Hematopoietic multipotent progenitor cell (in vitro differentiated cells): ENCODE measurements at regions not wholly inside any gene's neighbourhood (a gene's known extent, or its start where the extent isn't known, plus 50 kb on each side); places are given as distances from the start of the nearest gene placed in this dataset.

Experiments
- DNase-seq, 3 donors: peaks; one replicate each; pipeline ENCODE4 v3.0.0-alpha.2; 2011 to 2015; ENCODE audit warnings: low read depth in 2 of 3, low spot score in 2 of 3

DNA sequence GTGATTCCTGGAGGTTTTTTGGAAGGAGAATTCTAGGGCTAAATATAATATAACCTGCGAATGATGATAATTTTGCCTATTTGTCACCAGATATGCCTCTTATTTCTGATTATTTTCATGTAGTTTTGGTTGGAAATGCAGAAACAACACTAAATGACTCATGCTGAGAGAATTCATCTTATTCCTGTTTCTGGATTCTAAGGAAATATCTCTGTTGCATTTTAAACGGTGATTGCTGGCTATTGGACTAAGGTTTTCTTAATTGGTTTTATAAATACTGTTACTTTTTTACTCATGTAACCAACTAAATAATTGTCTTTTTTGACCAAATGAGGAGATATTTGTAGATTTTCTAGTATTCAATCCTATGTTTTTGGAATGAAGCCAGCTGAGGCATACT lies 204.9 kb upstream of the NPSR1 start:
- DNase-seq = no peak

DNA sequence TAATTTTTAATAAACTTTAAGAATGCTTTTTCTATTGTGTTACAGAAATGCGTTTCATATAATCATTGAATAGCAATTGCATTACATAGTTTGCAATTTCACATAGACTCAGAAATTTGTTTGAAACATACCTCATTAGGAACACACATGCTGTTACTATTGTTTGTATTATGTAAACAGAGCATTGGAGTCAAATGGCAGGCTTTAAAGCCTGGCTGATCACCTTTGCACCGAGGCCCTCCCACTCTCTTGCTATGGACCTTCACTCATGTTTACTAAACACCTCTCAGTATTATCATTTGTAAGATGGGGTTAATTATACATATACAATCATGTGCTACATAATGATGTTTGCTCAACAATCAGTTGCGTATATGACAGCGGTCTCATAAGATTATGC lies 203.6 kb upstream of the NPSR1 start:
- no peak for DNase-seq

DNA sequence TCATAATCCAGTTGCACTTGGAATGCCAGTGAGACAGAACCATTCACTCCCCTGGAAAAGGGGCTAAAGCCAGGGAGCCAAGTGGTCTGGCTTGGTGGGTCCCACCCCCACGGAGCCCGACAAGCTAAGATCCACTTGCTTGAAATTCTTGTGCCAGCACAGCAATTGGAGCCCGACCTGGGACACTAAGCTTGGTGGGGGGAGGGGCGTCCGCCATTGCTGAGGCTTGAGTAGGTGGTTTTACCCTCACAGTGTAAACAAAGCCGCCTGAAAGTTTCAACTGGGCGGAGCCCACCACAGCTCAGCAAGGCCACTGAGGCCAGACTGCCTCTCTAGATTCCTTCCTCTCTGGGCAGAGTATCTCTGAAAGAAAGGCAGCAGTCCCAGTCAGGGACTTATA lies 200.7 kb upstream of the NPSR1 start:
- no peak for DNase-seq

DNA sequence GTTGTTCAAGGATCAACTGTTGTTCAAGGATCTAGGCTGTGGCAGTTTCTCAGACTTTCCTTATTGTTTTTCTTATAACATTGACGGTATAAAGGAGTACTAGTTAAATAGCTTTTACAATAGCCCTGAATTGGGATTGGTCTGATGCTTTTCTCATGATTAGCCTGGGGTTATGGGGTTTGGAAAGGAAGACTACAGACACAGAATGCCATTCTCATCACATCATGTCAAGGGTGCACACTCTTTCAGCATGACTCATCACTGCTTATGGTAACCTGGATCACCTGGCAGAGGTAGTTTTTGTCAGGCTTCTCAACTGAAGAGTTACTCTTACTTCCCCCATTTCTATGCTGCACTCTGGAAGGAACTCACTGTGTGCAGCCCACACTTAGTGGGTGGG lies 194.2 kb upstream of the NPSR1 start:
- no peak for DNase-seq

DNA sequence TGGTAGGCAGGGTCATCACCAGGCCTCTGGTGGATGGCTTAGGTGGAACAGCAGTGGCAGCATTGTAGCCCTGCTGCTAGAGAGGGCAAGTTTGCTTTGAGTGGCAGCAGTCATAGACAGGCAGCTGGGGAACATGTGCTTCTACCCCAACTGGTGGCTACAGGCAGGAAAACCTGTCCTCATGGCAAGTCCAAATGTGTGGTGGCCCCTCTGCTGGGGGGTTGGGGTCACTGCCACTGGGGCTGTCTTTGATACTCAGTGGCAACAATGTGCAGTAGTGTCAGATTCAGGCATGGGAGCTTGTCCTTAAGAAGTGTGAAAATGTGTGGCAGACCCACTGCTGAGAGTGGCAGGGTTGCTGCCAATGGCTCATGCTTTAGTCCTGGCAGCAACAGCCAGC lies 186.2 kb upstream of the NPSR1 start:
- DNase-seq = no peak

DNA sequence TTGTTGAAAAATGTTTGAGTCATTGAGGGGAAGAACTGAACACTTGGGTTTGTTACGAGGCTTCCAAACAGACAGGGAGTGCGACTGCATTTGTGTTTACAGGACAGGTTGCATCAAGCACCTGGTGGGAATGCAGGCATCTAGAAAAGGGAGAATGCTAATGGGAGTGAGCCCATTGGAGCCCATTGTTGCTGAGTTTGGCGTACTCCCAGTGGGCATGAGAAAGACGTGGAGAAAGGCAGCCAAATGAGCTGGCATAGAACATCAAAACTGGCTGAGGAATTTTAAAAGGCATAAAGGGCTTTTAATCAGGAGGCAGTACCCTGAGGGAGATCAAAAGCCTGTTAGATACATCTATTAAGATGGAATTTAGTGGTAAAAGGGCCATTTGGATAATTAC lies 171.6 kb upstream of the NPSR1 start:
- no peak for DNase-seq

DNA sequence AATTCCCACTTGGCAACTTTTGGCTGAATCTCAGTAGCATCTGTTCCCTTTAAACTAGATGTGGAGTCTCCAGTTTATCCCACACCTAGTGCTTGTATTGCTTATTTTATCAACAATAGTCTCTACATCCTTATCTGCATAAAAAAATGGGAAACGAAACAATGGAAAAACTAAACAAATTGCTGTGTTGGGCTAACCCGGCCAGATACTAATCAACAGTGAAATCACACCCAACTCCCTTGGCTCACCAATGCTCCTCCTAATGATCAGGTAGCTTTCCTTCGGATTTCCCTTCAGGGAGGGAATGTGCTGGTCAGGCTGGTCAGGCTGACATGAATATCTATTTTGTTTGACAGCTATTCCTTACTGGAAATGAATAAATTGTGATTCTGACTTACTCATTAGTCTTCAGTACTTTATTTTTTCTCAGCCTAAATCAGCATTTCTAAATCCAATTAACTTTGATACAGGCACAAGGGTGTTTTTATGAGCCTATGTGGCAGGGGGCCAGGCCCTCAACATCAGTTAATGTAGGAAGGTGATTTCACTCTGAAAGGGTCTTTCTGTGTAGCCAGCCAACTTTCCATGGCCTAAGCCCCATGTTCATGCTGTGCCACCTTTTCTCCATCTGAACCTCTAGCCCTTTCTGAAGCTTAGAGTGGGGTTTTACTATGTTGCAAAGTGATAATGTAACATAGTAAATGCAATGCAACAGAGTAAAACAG lies 170.5 kb upstream of the NPSR1 start:
- DNase-seq = no peak

DNA sequence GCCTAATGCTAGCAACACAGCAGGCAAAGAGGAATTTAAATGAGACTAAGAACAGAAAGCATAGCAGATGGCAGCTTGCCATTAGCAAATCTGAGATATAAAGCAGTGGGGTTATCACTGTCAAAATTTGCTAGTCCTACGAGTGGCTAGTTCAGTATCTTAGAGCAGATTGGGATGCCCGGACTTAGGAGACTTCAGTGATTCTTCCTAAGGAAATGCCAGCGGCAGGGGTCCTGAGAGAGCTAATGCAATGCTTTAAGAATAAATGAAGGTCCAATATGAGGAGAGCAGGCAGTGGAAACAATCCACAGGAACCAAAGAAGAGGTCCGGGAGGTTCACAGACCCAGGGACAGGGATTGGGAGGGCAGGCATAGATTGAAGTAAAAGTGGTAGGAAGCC lies 169.3 kb upstream of the NPSR1 start:
- no peak for DNase-seq

DNA sequence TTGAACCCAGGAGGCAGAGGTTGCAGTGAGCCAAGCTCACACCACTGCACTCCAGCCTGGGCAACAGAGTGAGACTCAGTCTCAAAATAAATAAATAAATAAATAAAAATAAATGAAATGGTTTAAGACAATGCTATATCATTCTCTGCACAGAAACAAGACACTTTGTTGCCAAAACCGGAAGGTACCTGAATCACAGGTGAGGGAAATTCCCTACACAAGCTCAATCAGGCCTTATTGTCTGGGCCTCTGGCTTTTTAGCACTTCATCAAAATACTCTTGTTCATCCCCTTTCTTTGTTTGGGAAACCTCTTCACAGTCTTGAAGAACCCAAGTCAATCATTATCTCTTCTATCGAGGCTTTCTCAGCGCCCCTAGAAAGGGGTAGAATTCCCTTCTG lies 166.1 kb upstream of the NPSR1 start:
- DNase-seq = no peak

DNA sequence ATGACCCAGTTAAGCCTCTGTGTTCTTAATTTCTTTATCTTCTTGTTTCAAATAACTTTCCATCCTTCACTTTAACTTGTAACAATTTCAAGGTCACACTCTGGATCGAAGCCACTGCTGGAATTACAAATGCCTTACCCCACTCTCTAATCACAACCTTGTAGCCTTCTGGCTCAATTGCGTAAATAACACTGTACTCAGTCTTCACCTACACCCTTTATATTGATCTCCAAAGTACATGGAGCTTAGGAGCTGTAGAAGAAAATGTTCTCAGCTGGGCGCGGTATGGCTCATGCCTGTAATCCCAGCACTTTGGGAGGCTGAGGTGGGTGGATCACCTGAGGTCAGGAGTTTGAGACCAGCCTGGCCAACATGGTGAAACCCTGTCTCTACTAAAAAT lies 164.3 kb upstream of the NPSR1 start:
- DNase-seq = no peak

DNA sequence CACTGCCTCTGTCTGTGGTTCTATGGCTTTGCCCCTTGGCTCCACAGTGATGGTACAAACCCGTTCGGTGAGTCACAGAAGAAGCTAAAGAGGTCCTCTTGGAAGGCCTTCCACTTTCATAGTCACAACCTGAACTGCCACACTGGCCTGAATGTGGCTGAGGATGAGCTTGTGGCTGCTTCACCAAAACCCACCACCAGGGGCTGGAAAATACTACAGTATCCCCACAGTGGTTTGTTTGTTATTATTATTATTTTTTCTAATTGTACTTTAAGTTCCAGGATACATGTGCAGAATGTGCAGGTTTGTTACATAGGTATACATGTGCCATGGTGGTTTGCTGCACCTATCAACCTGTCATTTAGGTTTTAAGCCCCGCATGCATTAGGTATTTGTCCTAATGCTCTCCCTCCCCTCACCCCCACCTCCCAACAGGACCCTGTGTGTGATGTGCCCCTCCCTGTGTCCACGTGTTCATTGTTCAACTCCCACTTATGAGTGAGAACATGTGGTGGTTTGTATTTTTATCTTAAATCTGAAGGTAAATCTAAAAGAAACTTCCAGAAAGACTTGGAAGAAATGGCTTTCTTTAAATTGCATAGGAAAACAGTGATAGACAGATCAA lies 160.8 kb upstream of the NPSR1 start:
- no peak for DNase-seq

DNA sequence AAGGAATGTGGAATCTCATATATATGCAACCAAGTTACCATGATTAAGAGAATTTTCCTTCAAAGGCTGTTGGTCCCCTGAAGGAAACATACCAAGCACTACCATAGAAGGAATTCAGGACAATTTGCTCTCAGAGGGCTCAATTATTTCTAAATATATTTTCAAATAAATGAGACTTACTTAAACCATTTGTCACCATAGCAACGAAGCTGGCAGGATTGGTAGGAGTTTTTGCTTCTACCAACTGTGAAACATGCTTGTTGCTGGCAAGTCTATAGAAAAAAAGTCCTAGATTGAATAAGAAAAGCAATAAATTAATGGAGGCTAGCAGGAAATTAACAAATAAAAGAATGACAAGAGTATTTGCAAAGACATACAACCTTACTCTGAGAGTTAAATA lies 156.9 kb upstream of the NPSR1 start:
- no peak for DNase-seq

DNA sequence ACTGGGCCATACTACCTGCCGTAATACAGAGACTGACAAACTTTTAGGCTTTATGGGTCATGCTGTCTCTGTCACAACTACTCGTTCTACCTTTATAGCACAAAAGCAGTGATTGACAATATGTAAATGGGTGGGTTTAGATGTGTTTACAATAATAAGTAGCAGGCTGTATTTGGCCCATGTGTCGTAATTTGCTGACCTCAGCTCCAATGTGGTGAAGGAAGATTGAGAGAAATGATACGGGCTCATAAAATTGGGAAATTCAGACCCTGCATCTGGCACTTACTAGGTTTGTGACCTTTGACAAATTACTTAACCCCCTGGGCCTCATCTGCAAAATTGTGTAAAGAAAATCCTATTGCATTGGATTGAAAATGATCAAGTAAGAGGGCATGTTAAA lies 150.8 kb upstream of the NPSR1 start:
- no peak for DNase-seq

DNA sequence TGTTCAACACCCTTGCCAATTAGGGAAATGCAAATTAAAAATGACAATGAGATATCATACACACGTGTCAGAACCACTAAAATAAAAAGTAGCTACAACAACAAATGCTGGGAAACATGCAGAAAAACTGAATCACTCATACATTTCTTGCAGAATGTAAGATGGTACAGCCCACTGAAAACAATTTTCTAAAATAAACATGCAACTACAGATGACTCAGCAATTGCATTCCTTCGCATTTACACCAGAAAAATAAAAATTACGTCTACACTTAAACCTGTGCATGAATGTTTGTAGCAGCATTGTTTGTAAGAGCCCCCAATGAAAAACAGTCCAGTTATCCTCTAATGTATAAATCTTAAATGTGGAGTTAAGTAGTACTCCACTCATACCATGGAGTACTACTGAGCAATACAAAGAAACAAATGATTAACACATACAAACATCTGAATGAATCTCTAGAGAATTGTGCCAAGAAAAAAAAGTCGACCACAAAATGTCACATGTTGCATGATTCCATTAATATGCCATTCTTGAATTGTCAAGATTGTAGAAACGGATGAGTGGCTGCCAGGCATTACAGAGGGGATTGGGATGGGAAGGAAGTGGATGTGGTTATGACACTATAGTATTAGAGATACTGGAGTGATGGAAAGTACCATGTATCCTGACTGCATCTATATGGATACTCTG lies 134.6 kb upstream of the NPSR1 start:
- DNase-seq = no peak

DNA sequence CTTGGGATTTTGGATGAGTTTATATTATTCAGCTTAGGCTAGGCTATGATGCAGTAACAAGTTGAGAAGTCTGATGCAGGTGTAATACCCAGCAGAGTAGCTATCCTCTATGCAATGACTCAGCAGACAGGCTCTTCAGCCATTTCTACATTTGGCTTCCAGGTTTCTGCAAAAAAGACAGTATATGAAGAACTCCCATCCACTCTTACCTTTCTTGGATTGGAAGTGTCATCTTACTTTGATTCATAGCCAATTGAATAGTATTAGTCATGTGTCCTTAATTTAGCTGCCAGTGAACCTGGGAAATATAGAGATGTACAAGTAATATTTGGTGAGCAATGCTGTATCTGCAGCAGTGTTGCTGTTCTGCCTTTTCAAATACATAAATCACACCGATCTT lies 127.8 kb upstream of the NPSR1 start:
- DNase-seq = no peak

DNA sequence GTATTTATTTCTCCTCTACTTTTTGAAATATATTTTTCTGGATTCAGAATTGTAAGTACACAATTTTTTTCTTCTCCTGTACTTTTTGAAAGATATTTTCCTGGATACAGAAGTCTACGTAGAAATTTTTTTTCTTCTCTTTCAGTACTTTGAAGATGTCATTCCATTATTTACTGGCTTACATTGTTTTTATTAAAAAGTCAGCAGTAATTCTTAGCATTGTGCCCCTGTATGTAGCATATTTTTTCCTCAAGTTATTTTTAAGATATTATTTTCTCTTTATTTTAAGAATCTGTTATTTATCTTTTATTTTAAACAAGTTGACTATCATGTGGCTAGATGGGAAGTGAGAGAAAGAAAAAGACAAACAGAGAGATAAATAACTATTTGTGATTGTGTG lies 119.0 kb upstream of the NPSR1 start:
- DNase-seq = no peak

DNA sequence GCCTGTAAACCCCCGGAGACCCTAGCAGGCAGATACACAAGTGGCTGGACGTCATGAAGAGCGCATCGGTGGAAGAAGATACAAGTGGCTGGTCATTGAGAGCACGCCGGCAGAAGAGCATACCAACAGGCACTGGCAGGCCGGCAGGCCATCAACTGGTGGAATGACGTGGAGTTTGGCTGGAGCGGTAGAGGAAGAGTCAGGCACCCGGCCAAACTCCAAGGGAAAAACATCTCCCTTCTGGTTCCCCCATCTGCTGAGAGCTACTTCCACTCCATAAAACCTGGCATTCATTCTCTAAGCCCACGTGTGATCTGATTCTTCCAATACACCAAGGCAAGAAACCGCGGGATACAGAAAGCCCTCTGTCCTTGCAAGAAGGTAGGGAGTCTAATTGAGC lies 113.4 kb upstream of the NPSR1 start:
- DNase-seq = no peak

DNA sequence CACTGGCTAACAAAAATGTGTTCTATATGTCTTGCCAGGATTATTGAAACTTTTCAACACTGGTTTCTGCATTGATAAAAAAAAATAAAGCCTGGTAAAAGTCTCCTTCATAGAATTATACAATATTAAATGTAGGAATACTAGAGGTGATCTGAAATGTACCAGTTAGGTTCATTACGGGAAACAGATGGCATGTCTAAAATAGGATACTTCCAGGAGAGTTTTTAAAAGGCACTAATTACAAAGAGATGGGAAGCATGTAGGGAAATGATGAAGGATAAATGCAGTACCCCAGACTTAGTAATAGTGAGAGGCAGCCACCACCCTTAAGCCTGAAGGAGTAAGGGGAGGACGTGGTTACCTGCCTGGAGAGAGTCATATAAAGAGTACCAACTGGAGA lies 107.0 kb upstream of the NPSR1 start:
- DNase-seq = no peak

DNA sequence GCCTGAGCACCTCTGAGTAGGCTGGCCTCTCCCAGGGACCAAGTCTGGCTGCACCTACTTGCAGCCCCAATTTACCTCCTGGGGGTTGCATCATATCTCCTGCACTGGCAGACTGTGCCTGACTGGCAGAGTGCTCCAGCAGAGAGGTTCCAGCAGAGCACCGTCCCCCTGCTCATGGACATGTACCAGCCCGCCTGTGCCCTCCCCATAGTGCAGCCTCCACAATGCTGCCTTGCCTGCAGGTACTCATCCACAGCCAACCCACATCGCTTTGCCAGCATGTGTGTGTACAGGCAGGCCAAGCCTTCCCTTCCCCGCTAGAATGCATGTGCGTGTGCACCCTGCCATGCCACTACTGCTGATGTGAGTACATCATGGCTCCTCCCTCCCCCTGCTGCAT lies 105.5 kb upstream of the NPSR1 start:
- no peak for DNase-seq

DNA sequence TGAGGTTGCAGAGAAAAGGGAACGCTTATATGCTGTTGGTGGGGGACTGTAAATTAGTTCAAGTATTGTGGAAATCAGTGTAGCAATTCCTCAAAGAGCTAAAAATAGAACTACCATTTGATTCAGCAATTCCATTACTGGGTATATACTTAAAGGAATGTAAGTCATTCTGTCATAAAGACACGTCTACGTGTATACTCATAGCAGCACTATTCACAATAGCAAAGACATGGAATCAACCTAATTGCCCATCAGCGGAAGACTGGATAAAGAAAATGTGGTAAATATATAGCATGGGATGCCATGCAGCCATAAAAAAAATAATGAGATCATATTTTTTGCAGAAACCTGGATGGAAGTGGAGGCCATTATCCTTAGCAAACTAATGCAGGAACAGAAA lies 100.0 kb upstream of the NPSR1 start:
- DNase-seq = no peak

DNA sequence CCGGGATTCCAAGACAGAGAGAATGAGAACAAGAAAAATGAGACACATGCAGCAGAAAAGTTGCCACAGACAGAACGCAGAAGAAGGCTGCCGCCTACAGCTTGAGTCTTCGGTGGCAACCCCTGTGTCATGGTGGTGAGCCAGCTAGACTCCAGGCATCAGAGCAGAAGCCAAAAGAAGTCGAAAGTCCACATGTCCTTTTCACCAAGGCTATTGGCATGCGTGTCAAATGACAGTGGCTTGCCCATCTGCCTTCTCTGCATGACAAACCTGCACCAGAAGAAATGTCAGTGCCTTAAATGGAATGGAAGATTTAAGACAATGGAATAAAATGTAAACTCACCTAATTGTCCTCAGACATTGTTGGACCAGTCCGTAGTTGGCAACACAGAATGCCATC lies 93.9 kb upstream of the NPSR1 start:
- DNase-seq = no peak

DNA sequence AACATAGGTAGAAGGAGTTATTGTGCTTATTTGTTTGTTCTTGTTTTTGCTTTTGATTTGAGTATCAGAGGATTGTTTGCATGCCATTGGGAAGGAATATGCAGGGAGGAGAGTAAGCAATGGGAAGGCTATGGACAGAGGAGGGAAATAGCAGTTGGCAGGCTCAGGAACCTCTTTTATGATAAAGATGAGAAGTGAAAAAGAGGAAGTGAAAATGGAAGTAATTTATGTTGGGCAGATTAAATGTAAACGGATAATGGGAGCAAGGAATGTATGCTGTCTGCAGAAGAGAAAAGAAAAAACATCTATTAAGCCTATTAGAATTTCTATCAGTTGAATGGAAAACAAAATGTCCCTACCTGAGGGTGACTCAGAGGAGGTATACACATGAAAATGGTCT lies 90.1 kb upstream of the NPSR1 start:
- no peak for DNase-seq
